BJ (cell line): ENCODE measurements at regions not wholly inside any gene's neighbourhood (a gene's known extent, or its start where the extent isn't known, plus 50 kb on each side); places are given as distances from the start of the nearest gene placed in this dataset.
A peak's percentile ranks its signal among the peaks of the same experiment; 100 is the strongest.

Experiments
- CTCF ChIA-PET: fragments of 350-600 bp; formaldehyde crosslinking; extraction: SDS; loops from one replicate; lab custom pipeline; 2021; ENCODE audit warnings: antibody characterized with exemption, inconsistent platforms; lab: Yijun Ruan, JAX
- POLR2A ChIA-PET: fragments of 300-600 bp; sonication (Branson Sonifier 250); formaldehyde crosslinking; extraction: SDS; loops from one replicate; lab custom pipeline; 2021; ENCODE audit warnings: antibody characterized with exemption; lab: Charles Lee
- DNase-seq: peaks from one replicate; pipeline ENCODE4 v3.0.0-alpha.2; 2011; ENCODE audit warnings: low read depth
- H3K27me3 ChIP-seq: 2 replicates; pipeline ENCODE4 v1.6.0; 2011; ENCODE audit warnings: low read length; ENCODE audit not compliant: control insufficient read depth, insufficient read depth
- H3K36me3 ChIP-seq: 2 replicates; pipeline ENCODE4 v1.5.1; 2011; ENCODE audit warnings: low read length; ENCODE audit not compliant: control insufficient read depth, insufficient read depth
- H3K4me3 ChIP-seq: 2 replicates; pipeline ENCODE4 v1.5.1; 2011; ENCODE audit warnings: low read depth, mild to moderate bottlenecking, control low read depth, low read length
- TF ChIP-seq, protein P1 (sequence below): IDR thresholded peaks from 2 replicates; pipeline ENCODE4 v1.5.1; 2011; ENCODE audit warnings: low read depth, mild to moderate bottlenecking, control low read depth, inconsistent platforms, low read length, moderate library complexity; ENCODE audit not compliant: insufficient read depth

DNA sequence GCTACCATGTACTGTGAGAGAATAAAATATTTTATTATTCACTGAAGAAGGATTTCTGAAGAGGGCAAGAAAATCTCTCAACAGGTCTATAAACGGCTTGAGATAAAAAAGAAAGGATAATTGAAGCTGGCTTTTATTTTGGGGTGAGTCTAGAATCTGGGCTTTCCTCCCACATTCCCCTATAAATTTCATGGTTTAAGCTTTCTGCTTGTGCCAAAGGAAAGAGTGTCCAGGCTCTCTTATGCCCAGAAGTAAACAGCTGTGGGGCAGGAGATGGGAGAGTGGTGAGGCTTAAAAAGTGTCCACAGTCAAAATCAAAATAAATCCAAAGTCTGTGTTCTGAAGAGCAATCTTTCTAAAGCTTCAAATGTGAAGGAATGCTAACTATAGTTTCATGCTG, 942.2 kb upstream of the MIR17HG start:
- Histone ChIP-seq H3K36me3 (no peaks in the 10 kb centered on the region), H3K27me3 (no peaks in the 10 kb centered on the region), H3K4me3 (no peak overlapping the region)
- DNase-seq, result peak; percentile 47
- ChIA-PET CTCF (no interaction called here), POLR2A (no interaction called here)
- TF ChIP-seq, protein P1, sequence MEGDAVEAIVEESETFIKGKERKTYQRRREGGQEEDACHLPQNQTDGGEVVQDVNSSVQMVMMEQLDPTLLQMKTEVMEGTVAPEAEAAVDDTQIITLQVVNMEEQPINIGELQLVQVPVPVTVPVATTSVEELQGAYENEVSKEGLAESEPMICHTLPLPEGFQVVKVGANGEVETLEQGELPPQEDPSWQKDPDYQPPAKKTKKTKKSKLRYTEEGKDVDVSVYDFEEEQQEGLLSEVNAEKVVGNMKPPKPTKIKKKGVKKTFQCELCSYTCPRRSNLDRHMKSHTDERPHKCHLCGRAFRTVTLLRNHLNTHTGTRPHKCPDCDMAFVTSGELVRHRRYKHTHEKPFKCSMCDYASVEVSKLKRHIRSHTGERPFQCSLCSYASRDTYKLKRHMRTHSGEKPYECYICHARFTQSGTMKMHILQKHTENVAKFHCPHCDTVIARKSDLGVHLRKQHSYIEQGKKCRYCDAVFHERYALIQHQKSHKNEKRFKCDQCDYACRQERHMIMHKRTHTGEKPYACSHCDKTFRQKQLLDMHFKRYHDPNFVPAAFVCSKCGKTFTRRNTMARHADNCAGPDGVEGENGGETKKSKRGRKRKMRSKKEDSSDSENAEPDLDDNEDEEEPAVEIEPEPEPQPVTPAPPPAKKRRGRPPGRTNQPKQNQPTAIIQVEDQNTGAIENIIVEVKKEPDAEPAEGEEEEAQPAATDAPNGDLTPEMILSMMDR, result no peak

DNA sequence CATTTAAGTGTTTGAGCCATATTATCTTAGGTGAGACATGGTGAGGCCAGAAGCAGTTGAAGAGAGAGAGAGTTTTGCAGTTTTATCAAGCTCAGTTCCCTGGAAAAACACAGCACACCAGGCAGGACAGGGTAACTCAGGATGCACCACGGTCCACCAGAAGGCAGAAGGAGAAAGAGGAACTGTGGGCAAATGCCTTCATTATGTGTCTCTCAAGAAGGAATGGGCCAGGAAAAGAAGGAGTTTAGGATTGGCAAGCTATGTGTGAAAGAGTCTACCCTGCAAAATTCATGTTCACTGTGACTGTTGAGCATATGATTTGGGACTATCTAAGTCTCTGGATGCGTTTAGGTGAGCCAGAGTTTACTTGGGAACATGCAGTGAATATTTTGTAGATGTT, 934.5 kb upstream of the MIR17HG start:
- no peak overlapping the region for H3K4me3 ChIP-seq
- CTCF ChIA-PET, result no interaction called here
- TF ChIP-seq, protein P1, result no peak
- no peaks in the 10 kb centered on the region for H3K36me3 ChIP-seq
- no peak for DNase-seq
- H3K27me3 ChIP-seq, result no peaks in the 10 kb centered on the region
- POLR2A ChIA-PET, result no interaction called here

DNA sequence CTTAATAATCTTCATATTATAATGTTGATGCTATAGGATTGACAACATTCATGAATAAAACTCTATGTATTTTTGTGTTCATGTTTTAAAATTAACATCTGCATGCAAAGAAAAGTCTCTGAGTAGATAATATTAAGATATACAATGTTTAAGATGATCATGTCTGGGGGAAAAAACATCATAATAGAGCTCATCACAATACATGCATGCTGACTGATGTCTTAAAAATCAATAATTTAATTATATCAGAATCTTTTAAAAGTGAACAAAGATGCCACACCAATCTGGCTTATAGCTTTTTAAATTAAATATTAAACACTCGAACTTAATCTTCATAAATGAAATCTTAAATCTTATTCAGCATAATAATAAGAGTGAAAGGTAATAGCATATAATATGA, 933.9 kb upstream of the MIR17HG start:
- Histone ChIP-seq H3K4me3 (no peak overlapping the region), H3K27me3 (no peaks in the 10 kb centered on the region), H3K36me3 (no peaks in the 10 kb centered on the region)
- no peak for DNase-seq
- TF ChIP-seq, protein P1, result no peak
- ChIA-PET CTCF (no interaction called here), POLR2A (no interaction called here)

DNA sequence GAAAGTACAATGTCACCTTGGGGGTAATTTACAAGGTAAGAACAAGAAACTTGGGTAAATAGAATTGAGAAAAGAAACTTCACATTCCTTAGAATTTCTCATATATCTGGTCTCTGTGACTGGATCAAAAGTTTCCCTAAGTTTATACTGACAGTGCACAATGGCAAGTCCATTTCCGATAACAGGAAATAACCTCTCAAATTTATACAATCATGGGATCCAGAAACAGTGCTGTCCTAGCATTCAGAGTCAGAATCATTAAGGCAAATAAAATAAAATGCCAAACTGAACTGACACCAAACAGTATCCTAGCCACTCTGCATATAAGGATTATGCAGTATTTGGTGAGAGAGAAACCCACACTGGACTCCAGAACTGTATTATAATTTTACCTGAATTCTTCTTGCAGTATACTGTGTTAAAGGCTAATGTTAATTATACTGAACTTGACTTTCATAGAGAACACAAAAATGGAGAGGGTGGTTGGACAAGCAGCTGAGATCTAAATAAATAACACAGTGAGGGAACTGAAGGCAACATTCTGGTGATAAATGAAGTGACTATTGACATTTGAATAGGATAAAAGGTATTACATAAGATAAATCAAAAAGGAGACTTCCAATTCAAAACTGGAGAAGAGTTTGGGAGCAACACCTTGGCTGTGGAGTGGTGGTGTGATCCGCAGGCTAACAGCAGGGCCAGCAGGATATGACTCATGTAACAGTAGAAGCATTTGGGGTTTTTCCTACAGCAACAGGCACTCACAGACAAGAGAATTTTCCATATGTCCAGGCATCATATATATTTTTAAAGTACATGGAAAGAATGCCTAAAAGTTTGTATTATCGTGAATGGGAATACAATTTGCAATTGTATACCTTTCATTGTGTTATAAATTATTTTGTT, 932.5 kb upstream of the MIR17HG start:
- Histone ChIP-seq H3K27me3 (no peaks in the 10 kb centered on the region), H3K4me3 (no peak overlapping the region), H3K36me3 (no peaks in the 10 kb centered on the region)
- TF ChIP-seq, protein P1, result no peak
- POLR2A ChIA-PET, result no interaction called here
- CTCF ChIA-PET, result interaction anchor here (1.6 kb wide), 1 partner anchor 8 kb away, joined by 4 read pairs; no protein-coding TSS in a partner anchor
- DNase-seq, result no peak

DNA sequence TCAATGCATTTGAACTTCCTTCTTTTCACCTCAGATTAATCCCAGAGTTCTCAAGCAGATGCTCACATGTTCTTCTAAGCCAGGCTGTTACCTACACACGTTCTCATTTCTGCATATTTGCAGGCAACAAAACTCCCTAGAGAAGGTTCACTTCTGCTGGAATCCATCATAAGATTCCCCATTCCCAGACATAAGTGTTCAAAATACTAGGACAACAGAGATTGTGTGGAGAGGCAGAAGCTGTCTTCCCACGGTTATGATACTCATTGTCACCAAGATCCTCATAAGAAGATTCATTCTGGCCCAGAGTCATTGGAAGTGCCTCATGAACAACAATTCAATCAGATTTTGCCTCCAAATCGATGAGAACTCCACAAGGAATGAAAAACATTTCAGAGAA, 931.6 kb upstream of the MIR17HG start:
- TF ChIP-seq, protein P1, result no peak
- Histone ChIP-seq H3K27me3 (no peaks in the 10 kb centered on the region), H3K4me3 (no peak overlapping the region), H3K36me3 (no peaks in the 10 kb centered on the region)
- POLR2A ChIA-PET, result interaction anchor here (1.0 to 1.2 kb wide), 2 partner anchors 10 to 13 kb away, joined by 3 to 8 read pairs; no protein-coding TSS in a partner anchor
- CTCF ChIA-PET, result interaction anchor here (1.6 kb wide), 1 partner anchor 9 kb away, joined by 4 read pairs; no protein-coding TSS in a partner anchor
- DNase-seq, result no peak
